ENCODE measurements at regions not wholly inside any gene's neighbourhood (a gene's known extent, or its start where the extent isn't known, plus 50 kb on each side); places are given as distances from the start of the nearest gene placed in this dataset.

- Histone ChIP-seq H3K9me2 (replicated peaks; ENCODE audit: insufficient read depth, low read length) (0 out of 2 replicates have a peak, but pooled peaks cover 3% of the 10 kb centered on the region), H3K4me1 (ENCODE audit: low read length) (no peaks in the 10 kb centered on the region), H3K9me3 (ENCODE audit: low read length) (no peaks in the 10 kb centered on the region; the same call in 1 of the 2 replicates), H4K20me1 (ENCODE audit: insufficient read depth, low read depth, low read length) (no peaks in the 10 kb centered on the region), H3K27ac (ENCODE audit: low read length) (no peak overlapping the region), H3K36me3 (ENCODE audit: insufficient read depth, low read length) (no peaks in the 10 kb centered on the region), H3K4me2 (ENCODE audit: low read depth, low read length, poor library complexity, severe bottlenecking) (no peak overlapping the region), H3K9ac (ENCODE audit: low read length) (no peak overlapping the region), H3K79me2 (ENCODE audit: low read length) (no peaks in the 10 kb centered on the region), H2AFZ (ENCODE audit: low read length) (no peak overlapping the region), H3K27me3 (ENCODE audit: low read length) (no peaks in the 10 kb centered on the region), H3K4me3 (ENCODE audit: low read length) (no peak overlapping the region)
- DNase-seq: no peak
Observed at GRCh38 chr4:10740251-10740650, 55.7 kb upstream of the CLNK start.

- H4K20me1 ChIP-seq (ENCODE audit: insufficient read depth, low read depth, low read length): no peaks in the 10 kb centered on the region
- no peaks in the 10 kb centered on the region; the same call in 1 of the 2 replicates for H3K9me3 ChIP-seq (ENCODE audit: low read length)
- H3K79me2 ChIP-seq (ENCODE audit: low read length): no peaks in the 10 kb centered on the region
- H3K9ac ChIP-seq (ENCODE audit: low read length): no peak overlapping the region
- no peak overlapping the region for H2AFZ ChIP-seq (ENCODE audit: low read length)
- H3K27me3 ChIP-seq (ENCODE audit: low read length): no peaks in the 10 kb centered on the region
- H3K27ac ChIP-seq (ENCODE audit: low read length): no peak overlapping the region
- H3K4me2 ChIP-seq (ENCODE audit: low read depth, low read length, poor library complexity, severe bottlenecking): no peak overlapping the region
- H3K4me1 ChIP-seq (ENCODE audit: low read length): no peaks in the 10 kb centered on the region
- no peak for DNase-seq
- no peaks in the 10 kb centered on the region for H3K36me3 ChIP-seq (ENCODE audit: insufficient read depth, low read length)
- H3K9me2 ChIP-seq (replicated peaks; ENCODE audit: insufficient read depth, low read length): 0 out of 2 replicates have a peak, but pooled peaks cover 3% of the 10 kb centered on the region
- H3K4me3 ChIP-seq (ENCODE audit: low read length): no peak overlapping the region
Observed at GRCh38 chr4:10738826-10739489, 54.4 kb upstream of the CLNK start.

GRCh38 chr4:10737337-10737736 is 52.8 kb upstream of the CLNK start:
- no peak overlapping the region for H3K4me2 ChIP-seq (ENCODE audit: low read depth, low read length, poor library complexity, severe bottlenecking)
- H3K27me3 ChIP-seq (ENCODE audit: low read length): no peaks in the 10 kb centered on the region
- no peaks in the 10 kb centered on the region for H3K79me2 ChIP-seq (ENCODE audit: low read length)
- no peaks in the 10 kb centered on the region; the same call in 1 of the 2 replicates for H3K9me3 ChIP-seq (ENCODE audit: low read length)
- H3K4me1 ChIP-seq (ENCODE audit: low read length): no peaks in the 10 kb centered on the region
- no peak overlapping the region for H3K9ac ChIP-seq (ENCODE audit: low read length)
- DNase-seq: no peak
- no peaks in the 10 kb centered on the region for H3K36me3 ChIP-seq (ENCODE audit: insufficient read depth, low read length)
- no peaks in the 10 kb centered on the region for H3K9me2 ChIP-seq (replicated peaks; ENCODE audit: insufficient read depth, low read length)
- no peak overlapping the region for H3K4me3 ChIP-seq (ENCODE audit: low read length)
- no peak overlapping the region for H3K27ac ChIP-seq (ENCODE audit: low read length)
- no peak overlapping the region for H2AFZ ChIP-seq (ENCODE audit: low read length)
- no peaks in the 10 kb centered on the region for H4K20me1 ChIP-seq (ENCODE audit: insufficient read depth, low read depth, low read length)

GRCh38 chr4:10736895-10737294 is 52.3 kb upstream of the CLNK start:
- Histone ChIP-seq H2AFZ (ENCODE audit: low read length) (no peak overlapping the region), H4K20me1 (ENCODE audit: insufficient read depth, low read depth, low read length) (no peaks in the 10 kb centered on the region), H3K9me3 (ENCODE audit: low read length) (no peaks in the 10 kb centered on the region; the same call in 1 of the 2 replicates), H3K27ac (ENCODE audit: low read length) (no peak overlapping the region), H3K4me1 (ENCODE audit: low read length) (no peaks in the 10 kb centered on the region), H3K27me3 (ENCODE audit: low read length) (no peaks in the 10 kb centered on the region), H3K9ac (ENCODE audit: low read length) (no peak overlapping the region), H3K36me3 (ENCODE audit: insufficient read depth, low read length) (no peaks in the 10 kb centered on the region), H3K79me2 (ENCODE audit: low read length) (no peaks in the 10 kb centered on the region), H3K4me2 (ENCODE audit: low read depth, low read length, poor library complexity, severe bottlenecking) (no peak overlapping the region), H3K9me2 (replicated peaks; ENCODE audit: insufficient read depth, low read length) (no peaks in the 10 kb centered on the region), H3K4me3 (ENCODE audit: low read length) (no peak overlapping the region)
- no peak for DNase-seq

- H3K4me3 ChIP-seq (ENCODE audit: low read length): no peak overlapping the region
- no peaks in the 10 kb centered on the region; the same call in 1 of the 2 replicates for H3K9me3 ChIP-seq (ENCODE audit: low read length)
- H2AFZ ChIP-seq (ENCODE audit: low read length): no peak overlapping the region
- no peaks in the 10 kb centered on the region for H3K9me2 ChIP-seq (replicated peaks; ENCODE audit: insufficient read depth, low read length)
- H4K20me1 ChIP-seq (ENCODE audit: insufficient read depth, low read depth, low read length): no peaks in the 10 kb centered on the region
- no peaks in the 10 kb centered on the region for H3K4me1 ChIP-seq (ENCODE audit: low read length)
- H3K9ac ChIP-seq (ENCODE audit: low read length): no peak overlapping the region
- no peak overlapping the region for H3K27ac ChIP-seq (ENCODE audit: low read length)
- no peak overlapping the region for H3K4me2 ChIP-seq (ENCODE audit: low read depth, low read length, poor library complexity, severe bottlenecking)
- DNase-seq: no peak
- H3K79me2 ChIP-seq (ENCODE audit: low read length): no peaks in the 10 kb centered on the region
- H3K36me3 ChIP-seq (ENCODE audit: insufficient read depth, low read length): no peaks in the 10 kb centered on the region
- no peaks in the 10 kb centered on the region for H3K27me3 ChIP-seq (ENCODE audit: low read length)
Observed at GRCh38 chr4:10736266-10736665, 51.7 kb upstream of the CLNK start.

GRCh38 chr4:10734697-10735096 is 50.1 kb upstream of the CLNK start:
- H3K4me1 ChIP-seq (ENCODE audit: low read length): no peaks in the 10 kb centered on the region
- H3K4me2 ChIP-seq (ENCODE audit: low read depth, low read length, poor library complexity, severe bottlenecking): no peak overlapping the region
- no peak overlapping the region for H3K27ac ChIP-seq (ENCODE audit: low read length)
- no peak overlapping the region for H3K4me3 ChIP-seq (ENCODE audit: low read length)
- H3K36me3 ChIP-seq (ENCODE audit: insufficient read depth, low read length): no peaks in the 10 kb centered on the region
- no peaks in the 10 kb centered on the region for H4K20me1 ChIP-seq (ENCODE audit: insufficient read depth, low read depth, low read length)
- no peaks in the 10 kb centered on the region for H3K27me3 ChIP-seq (ENCODE audit: low read length)
- no peak overlapping the region for H3K9ac ChIP-seq (ENCODE audit: low read length)
- H3K79me2 ChIP-seq (ENCODE audit: low read length): no peaks in the 10 kb centered on the region
- no peaks in the 10 kb centered on the region; the same call in 1 of the 2 replicates for H3K9me3 ChIP-seq (ENCODE audit: low read length)
- H2AFZ ChIP-seq (ENCODE audit: low read length): no peak overlapping the region
- no peaks in the 10 kb centered on the region for H3K9me2 ChIP-seq (replicated peaks; ENCODE audit: insufficient read depth, low read length)
- DNase-seq: no peak
